ENCODE measurements at regions not wholly inside any gene's neighbourhood (a gene's known extent, or its start where the extent isn't known, plus 50 kb on each side); places are given as distances from the start of the nearest gene placed in this dataset.

DNA sequence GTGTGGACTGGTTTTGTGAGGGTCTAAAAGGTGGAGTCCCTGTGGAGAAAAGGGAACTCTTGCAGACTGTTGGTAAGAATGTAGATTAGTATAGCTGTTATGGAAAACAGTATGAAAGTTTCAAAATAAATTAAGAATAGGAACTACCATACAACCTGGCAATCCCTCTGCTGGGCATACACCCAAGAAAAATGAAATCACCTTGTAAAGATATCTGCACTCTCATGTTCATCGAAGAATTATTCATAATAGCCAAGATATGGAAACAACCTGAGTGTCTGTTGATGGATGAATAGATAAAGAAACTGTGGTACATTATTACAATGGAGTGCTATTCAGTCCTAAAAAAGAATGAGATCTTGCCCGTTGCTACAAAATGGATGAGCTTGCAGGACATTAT, 109.6 kb downstream of the TBX19 start:
- H3K4me1 ChIP-seq = no peaks in the 10 kb centered on the region
- TF ChIP-seq, protein P1, sequence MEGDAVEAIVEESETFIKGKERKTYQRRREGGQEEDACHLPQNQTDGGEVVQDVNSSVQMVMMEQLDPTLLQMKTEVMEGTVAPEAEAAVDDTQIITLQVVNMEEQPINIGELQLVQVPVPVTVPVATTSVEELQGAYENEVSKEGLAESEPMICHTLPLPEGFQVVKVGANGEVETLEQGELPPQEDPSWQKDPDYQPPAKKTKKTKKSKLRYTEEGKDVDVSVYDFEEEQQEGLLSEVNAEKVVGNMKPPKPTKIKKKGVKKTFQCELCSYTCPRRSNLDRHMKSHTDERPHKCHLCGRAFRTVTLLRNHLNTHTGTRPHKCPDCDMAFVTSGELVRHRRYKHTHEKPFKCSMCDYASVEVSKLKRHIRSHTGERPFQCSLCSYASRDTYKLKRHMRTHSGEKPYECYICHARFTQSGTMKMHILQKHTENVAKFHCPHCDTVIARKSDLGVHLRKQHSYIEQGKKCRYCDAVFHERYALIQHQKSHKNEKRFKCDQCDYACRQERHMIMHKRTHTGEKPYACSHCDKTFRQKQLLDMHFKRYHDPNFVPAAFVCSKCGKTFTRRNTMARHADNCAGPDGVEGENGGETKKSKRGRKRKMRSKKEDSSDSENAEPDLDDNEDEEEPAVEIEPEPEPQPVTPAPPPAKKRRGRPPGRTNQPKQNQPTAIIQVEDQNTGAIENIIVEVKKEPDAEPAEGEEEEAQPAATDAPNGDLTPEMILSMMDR (IDR thresholded peaks at IDR 0.05) = no peak
- TF ChIP-seq POLR2AphosphoS5 (IDR thresholded peaks at IDR 0.05) = no peak
- no peak for TF ChIP-seq POLR2A (IDR thresholded peaks at IDR 0.05)
- no peaks in the 10 kb centered on the region for H3K36me3 ChIP-seq
- intact Hi-C loops (cut with DNase I; ENCODE audit: low total_unique reads) = no loop called here
- DNase-seq (ENCODE audit: low spot score in 2 of 2) = no peak
- no peaks in the 10 kb centered on the region for H3K27me3 ChIP-seq
- H3K27ac ChIP-seq = no peak overlapping the region
- no peaks in the 10 kb centered on the region for H3K9me3 ChIP-seq
- no peak overlapping the region for H3K4me3 ChIP-seq

DNA sequence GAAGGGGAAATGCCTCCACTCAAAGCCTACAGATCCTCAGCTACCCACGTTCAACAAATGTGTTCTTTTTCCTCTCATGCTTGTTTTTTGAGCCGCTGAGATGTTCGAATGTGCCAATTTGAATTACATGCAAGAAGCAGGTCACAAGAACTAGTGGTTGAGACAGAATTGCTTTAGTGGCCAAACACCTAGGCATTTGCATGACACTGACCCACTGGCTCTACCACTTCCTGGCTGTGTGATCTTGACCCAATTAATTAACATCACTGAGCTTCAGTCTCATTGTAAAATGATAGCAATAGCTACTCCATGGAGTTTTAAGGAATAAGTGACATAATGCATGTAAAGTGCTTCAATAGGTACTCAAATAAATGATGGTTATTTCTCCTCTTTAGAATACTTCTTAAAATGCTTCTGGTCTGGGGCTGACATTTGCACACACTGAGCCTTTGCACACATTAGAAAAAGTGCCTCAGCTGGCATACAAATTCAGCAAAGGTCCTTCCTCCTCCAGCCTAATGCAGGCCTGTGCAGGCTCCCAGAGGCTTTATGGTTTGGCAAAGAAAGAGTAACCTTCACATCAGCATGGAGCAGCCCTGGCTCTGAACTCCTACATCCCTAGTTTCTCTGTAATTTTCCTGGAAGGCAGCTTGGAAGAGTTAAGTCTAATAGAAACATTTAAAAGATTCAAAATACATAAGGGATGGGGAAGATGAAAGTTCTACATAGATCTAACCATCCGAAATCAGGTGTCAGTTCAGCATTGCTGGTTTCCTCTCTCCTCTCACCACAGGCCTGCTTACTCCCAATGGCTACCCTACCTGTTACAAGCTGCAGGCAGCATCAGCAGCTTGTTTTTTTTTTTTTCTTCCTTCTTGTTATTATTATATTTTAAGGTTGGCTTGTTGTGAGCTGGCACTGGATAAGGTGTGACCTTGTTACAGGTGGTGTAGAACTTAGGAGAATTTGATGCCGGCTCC, 107.4 kb downstream of the TBX19 start:
- Histone ChIP-seq H3K36me3 (no peaks in the 10 kb centered on the region), H3K4me3 (no peak overlapping the region), H3K9me3 (no peaks in the 10 kb centered on the region), H3K4me1 (no peaks in the 10 kb centered on the region), H3K27ac (no peak overlapping the region), H3K27me3 (no peaks in the 10 kb centered on the region)
- intact Hi-C loops (cut with DNase I; ENCODE audit: low total_unique reads) = no loop called here
- TF ChIP-seq POLR2A (IDR thresholded peaks at IDR 0.05) = no peak
- TF ChIP-seq POLR2AphosphoS5 (IDR thresholded peaks at IDR 0.05) = no peak
- TF ChIP-seq, protein P1 (IDR thresholded peaks at IDR 0.05) = no peak
- no peak for DNase-seq (ENCODE audit: low spot score in 2 of 2)

DNA sequence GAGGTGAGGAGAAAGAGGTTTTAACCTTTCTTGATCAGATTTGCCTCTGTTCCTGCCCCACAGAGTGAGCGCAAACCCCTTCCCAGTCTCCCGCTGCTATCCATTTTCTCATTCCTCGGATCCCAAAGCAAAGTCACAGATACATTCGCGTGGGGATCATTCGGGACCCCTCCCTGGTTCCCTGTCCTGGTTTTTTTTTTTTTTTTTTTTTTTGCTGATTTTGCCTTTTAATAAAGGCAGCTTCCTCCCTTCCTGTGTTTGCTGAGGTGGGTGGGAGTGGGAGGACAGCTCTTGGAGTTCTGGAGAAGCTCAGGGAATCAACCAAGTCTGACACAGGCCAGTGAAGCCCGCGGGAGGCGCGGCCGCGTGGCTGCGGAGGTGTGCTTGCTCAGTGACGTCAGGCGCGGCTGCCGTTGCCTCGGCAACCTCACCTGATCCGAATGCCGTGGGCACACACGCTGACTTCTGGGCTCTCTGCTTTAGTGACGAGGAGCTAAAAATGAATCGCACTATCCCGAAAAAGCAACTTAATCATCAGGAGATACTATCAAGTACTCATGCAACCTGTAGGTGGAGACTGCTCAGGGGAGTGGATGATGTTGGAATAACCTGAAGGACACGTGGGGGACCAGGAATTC, 106.4 kb downstream of the TBX19 start:
- peak in 1 of 2 donors; percentile 35 for DNase-seq (ENCODE audit: low spot score in 2 of 2)
- no peak overlapping the region for H3K27ac ChIP-seq

DNA sequence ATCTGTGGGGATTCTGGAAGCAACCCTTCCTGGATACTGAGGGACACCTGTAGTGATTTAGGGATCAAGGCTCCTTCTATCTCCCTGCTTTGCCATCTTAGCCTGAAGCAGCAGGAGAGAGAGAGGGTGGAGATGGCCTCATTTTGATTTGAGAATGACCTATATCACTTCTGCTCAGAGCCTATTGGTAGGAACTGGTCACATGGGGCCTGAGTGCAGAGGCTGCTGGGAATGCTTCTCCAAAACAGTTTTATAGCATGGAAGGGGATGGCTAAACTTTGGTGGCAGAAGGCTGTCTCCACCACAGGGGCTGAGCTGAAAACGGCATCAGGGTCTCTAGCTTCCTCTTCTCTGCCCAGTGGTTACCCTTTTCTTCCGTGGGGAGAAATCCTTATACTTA, 105.8 kb downstream of the TBX19 start:
- DNase-seq (ENCODE audit: low spot score in 2 of 2) = no peak
- Histone ChIP-seq H3K9me3 (no peaks in the 10 kb centered on the region), H3K4me1 (no peaks in the 10 kb centered on the region), H3K27me3 (no peaks in the 10 kb centered on the region), H3K36me3 (no peaks in the 10 kb centered on the region), H3K27ac (no peak overlapping the region), H3K4me3 (no peak overlapping the region)
- TF ChIP-seq POLR2AphosphoS5 (IDR thresholded peaks at IDR 0.05) (no peak), POLR2A (IDR thresholded peaks at IDR 0.05) (no peak)
- TF ChIP-seq, protein P1 (IDR thresholded peaks at IDR 0.05) = no peak
- intact Hi-C loops (cut with DNase I; ENCODE audit: low total_unique reads) = no loop called here

More for the DNA sequence above, 106.4 kb downstream of the TBX19 start:
- peak overlapping the region in 2 of 3 donors; percentile 22 to 56 for H3K4me3 ChIP-seq
- H3K9me3 ChIP-seq = no peaks in the 10 kb centered on the region
- intact Hi-C loops (cut with DNase I; ENCODE audit: low total_unique reads) = no loop called here
- TF ChIP-seq, protein P1 (IDR thresholded peaks at IDR 0.05) = no peak
- TF ChIP-seq POLR2A (IDR thresholded peaks at IDR 0.05) = no peak
- TF ChIP-seq POLR2AphosphoS5 (IDR thresholded peaks at IDR 0.05) = no peak
- H3K4me1 ChIP-seq = no peaks in the 10 kb centered on the region
- no peaks in the 10 kb centered on the region for H3K36me3 ChIP-seq
- no peaks in the 10 kb centered on the region for H3K27me3 ChIP-seq

DNA sequence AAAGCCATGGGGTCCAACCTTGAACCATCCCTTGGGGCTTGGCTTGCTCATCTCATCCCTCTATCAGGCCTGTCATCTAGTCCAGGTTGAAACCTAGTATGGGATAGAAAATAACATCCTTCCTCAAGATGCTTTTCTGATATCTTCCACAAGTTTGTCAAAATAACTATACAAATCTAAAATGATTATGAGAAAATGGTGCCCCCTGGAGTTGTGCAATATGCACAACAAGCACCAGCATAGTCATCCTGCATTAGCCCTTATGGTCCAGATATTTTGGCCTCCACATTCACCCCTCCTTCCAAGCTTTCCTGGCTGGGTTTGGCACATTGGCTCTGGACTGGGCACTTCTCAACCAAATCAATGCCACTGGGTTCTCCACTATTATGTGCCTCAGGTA, 101.2 kb downstream of the TBX19 start:
- H3K27me3 ChIP-seq = no peaks in the 10 kb centered on the region
- H3K27ac ChIP-seq = no peak overlapping the region
- intact Hi-C loops (cut with DNase I; ENCODE audit: low total_unique reads) = no loop called here
- no peak overlapping the region for H3K4me3 ChIP-seq
- no peak for TF ChIP-seq POLR2AphosphoS5 (IDR thresholded peaks at IDR 0.05)
- no peak for TF ChIP-seq POLR2A (IDR thresholded peaks at IDR 0.05)
- TF ChIP-seq, protein P1 (IDR thresholded peaks at IDR 0.05) = no peak
- DNase-seq (ENCODE audit: low spot score in 2 of 2) = no peak
- H3K4me1 ChIP-seq = no peaks in the 10 kb centered on the region
- H3K9me3 ChIP-seq = no peaks in the 10 kb centered on the region
- no peaks in the 10 kb centered on the region for H3K36me3 ChIP-seq
